Aorta (tissue), 5 donors: ENCODE measurements at regions not wholly inside any gene's neighbourhood (a gene's known extent, or its start where the extent isn't known, plus 50 kb on each side); places are given as distances from the start of the nearest gene placed in this dataset.

Source experiments
- ATAC-seq: fragments of 200-7000 bp; cut with Tn5 transposase; one replicate; pipeline ENCODE4 v1.9.1; 2022; ENCODE audit warnings: moderate library complexity; ENCODE audit not compliant: low FRiP score
- DNase-seq, 2 donors: peaks; one replicate each; pipeline ENCODE4 v3.0.0-alpha.2; 2020
- H3K27ac ChIP-seq, 2 donors: one replicate each; pipeline ENCODE4 v1.5.1; 2013; ENCODE audit warnings: low read length in 2 of 2, mild to moderate bottlenecking in 2 of 2, moderate library complexity in 2 of 2, control low read depth in 1 of 2, inconsistent platforms in 1 of 2, low read depth in 1 of 2
- H3K27me3 ChIP-seq, 2 donors: one replicate each; pipeline ENCODE4 v1.6.1; 2013; ENCODE audit warnings: control low read depth in 1 of 2, low read length in 1 of 2, mild to moderate bottlenecking in 1 of 2, moderate library complexity in 1 of 2; ENCODE audit not compliant: insufficient read depth in 2 of 2, control insufficient read depth in 1 of 2
- H3K36me3 ChIP-seq, 2 donors: one replicate each; pipeline ENCODE4 v1.6.1; 2013; ENCODE audit warnings: control low read depth in 1 of 2, low read length in 1 of 2, mild to moderate bottlenecking in 1 of 2; ENCODE audit not compliant: insufficient read depth in 2 of 2, control insufficient read depth in 1 of 2
- H3K4me1 ChIP-seq, 2 donors: one replicate each; pipeline ENCODE4 v1.6.1; 2013; ENCODE audit warnings: low read length in 2 of 2, control low read depth in 1 of 2, mild to moderate bottlenecking in 1 of 2, moderate library complexity in 1 of 2; ENCODE audit not compliant: insufficient read depth in 2 of 2, control insufficient read depth in 1 of 2
- H3K4me3 ChIP-seq, 2 donors: one replicate each; pipeline ENCODE4 v1.5.1; 2013; ENCODE audit warnings: low read length in 2 of 2, control low read depth in 1 of 2, mild to moderate bottlenecking in 1 of 2
- H3K9me3 ChIP-seq: one replicate; pipeline ENCODE4 v1.6.1; 2013; ENCODE audit warnings: mild to moderate bottlenecking, low read length; ENCODE audit not compliant: control insufficient read depth
- WGBS, 2 donors: extraction: QIAGEN DNeasy Blood & Tissue Kit; methylation state at CpG; one replicate each; pipeline ENCODE4 v1.1.7; 2013; 5-methylcytosine and 5-hydroxymethylcytosine counted together
- intact Hi-C, 2 donors: fragments of 100-400 bp; cut with DNase I; formaldehyde crosslinking; loops; one replicate each; pipeline versions ENCODE4 v1.14.2 to v1.15.0; 2022
- donor health status: healthy with polysubstance abuse.
- donor health status: Bipolar disorder and iron deficiency.
- donor health status: DM: no; HTN: no; CAD: no.
- donor health status: DM: no; HTN: no; CAD: no.
- donor health status: DM: yes; HTN: yes; CAD: no.

GRCh38 chr10:2263561-2263960 lies 526.2 kb upstream of the ADARB2 start:
- intact Hi-C loops = no loop called here
- H3K27ac ChIP-seq = no peak overlapping the region
- no peak for ATAC-seq
- no peaks in the 10 kb centered on the region for H3K36me3 ChIP-seq
- no peak for DNase-seq
- H3K4me1 ChIP-seq = no peaks in the 10 kb centered on the region
- H3K9me3 ChIP-seq = peaks cover 6% of the 10 kb centered on the region
- H3K27me3 ChIP-seq = no peaks in the 10 kb centered on the region
- H3K4me3 ChIP-seq = no peak overlapping the region

GRCh38 chr10:2262878-2263277 lies 525.6 kb upstream of the ADARB2 start:
- DNase-seq = no peak
- Histone ChIP-seq H3K9me3 (peaks cover 6% of the 10 kb centered on the region), H3K4me3 (no peak overlapping the region), H3K36me3 (no peaks in the 10 kb centered on the region), H3K27ac (no peak overlapping the region), H3K27me3 (no peaks in the 10 kb centered on the region), H3K4me1 (no peaks in the 10 kb centered on the region)
- ATAC-seq = no peak
- intact Hi-C loops = no loop called here
- 85 to 90% methylated on average over 4 of the region's 4 CpGs for WGBS, 2 donors

- no peak for ATAC-seq
- no peak for DNase-seq
- Histone ChIP-seq H3K27ac (no peak overlapping the region), H3K27me3 (no peaks in the 10 kb centered on the region), H3K4me3 (no peak overlapping the region), H3K9me3 (peaks cover 6% of the 10 kb centered on the region), H3K4me1 (no peaks in the 10 kb centered on the region), H3K36me3 (no peaks in the 10 kb centered on the region)
- 61 to 67% methylated on average over 2 of the region's 2 CpGs for WGBS, 2 donors
- intact Hi-C loops = no loop called here
Measured at GRCh38 chr10:2262333-2262732, 525.0 kb upstream of the ADARB2 start.

- 77 to 79% methylated on average over 7 of the region's 7 CpGs for WGBS, 2 donors
- no peak for DNase-seq
- no peaks in the 10 kb centered on the region for H3K27me3 ChIP-seq
- no peaks in the 10 kb centered on the region for H3K36me3 ChIP-seq
- H3K9me3 ChIP-seq = peaks cover 4% of the 10 kb centered on the region
- no peak overlapping the region for H3K27ac ChIP-seq
- intact Hi-C loops = no loop called here
- no peak for ATAC-seq
- H3K4me3 ChIP-seq = no peak overlapping the region
- no peaks in the 10 kb centered on the region for H3K4me1 ChIP-seq
Measured at GRCh38 chr10:2256241-2256640, 518.9 kb upstream of the ADARB2 start.

GRCh38 chr10:2252096-2252495 lies 514.8 kb upstream of the ADARB2 start:
- Histone ChIP-seq H3K9me3 (peaks cover 1% of the 10 kb centered on the region), H3K27me3 (no peaks in the 10 kb centered on the region), H3K27ac (no peak overlapping the region), H3K4me3 (no peak overlapping the region), H3K36me3 (no peaks in the 10 kb centered on the region), H3K4me1 (no peaks in the 10 kb centered on the region)
- no peak for DNase-seq
- no peak for ATAC-seq
- intact Hi-C loops = no loop called here
- WGBS, 2 donors = 3 to 19% methylated on average over 6 of the region's 6 CpGs

GRCh38 chr10:2251631-2252030 lies 514.3 kb upstream of the ADARB2 start:
- ATAC-seq (no peak), DNase-seq (no peak)
- H3K9me3 ChIP-seq = peaks cover 3% of the 10 kb centered on the region
- H3K4me1 ChIP-seq = no peaks in the 10 kb centered on the region
- H3K36me3 ChIP-seq = no peaks in the 10 kb centered on the region
- H3K4me3 ChIP-seq = no peak overlapping the region
- intact Hi-C loops = no loop called here
- no peak overlapping the region for H3K27ac ChIP-seq
- WGBS, 2 donors = 7 to 11% methylated on average over 8 of the region's 8 CpGs
- H3K27me3 ChIP-seq = no peaks in the 10 kb centered on the region

- WGBS, 2 donors = 80 to 83% methylated on average over 5 of the region's 5 CpGs
- ATAC-seq (no peak), DNase-seq (no peak)
- intact Hi-C loops = no loop called here
- Histone ChIP-seq H3K4me1 (no peaks in the 10 kb centered on the region), H3K36me3 (no peaks in the 10 kb centered on the region), H3K27ac (no peak overlapping the region), H3K9me3 (peaks cover 5% of the 10 kb centered on the region), H3K4me3 (no peak overlapping the region), H3K27me3 (no peaks in the 10 kb centered on the region)
Measured at GRCh38 chr10:2246747-2247146, 509.4 kb upstream of the ADARB2 start.

GRCh38 chr10:2245580-2245979 lies 508.3 kb upstream of the ADARB2 start:
- Histone ChIP-seq H3K36me3 (no peaks in the 10 kb centered on the region), H3K4me3 (no peak overlapping the region), H3K27me3 (no peaks in the 10 kb centered on the region), H3K27ac (no peak overlapping the region), H3K4me1 (no peaks in the 10 kb centered on the region), H3K9me3 (peaks cover 6% of the 10 kb centered on the region)
- 93 to 95% methylated on average over 5 of the region's 5 CpGs for WGBS, 2 donors
- intact Hi-C loops = no loop called here
- ATAC-seq = no peak
- DNase-seq = no peak

- Histone ChIP-seq H3K36me3 (no peaks in the 10 kb centered on the region), H3K27ac (no peak overlapping the region), H3K27me3 (no peaks in the 10 kb centered on the region), H3K4me3 (no peak overlapping the region), H3K4me1 (no peaks in the 10 kb centered on the region), H3K9me3 (peaks cover 6% of the 10 kb centered on the region)
- intact Hi-C loops = no loop called here
- ATAC-seq (no peak), DNase-seq (no peak)
- WGBS, 2 donors = 67 to 72% methylated on average over 12 of the region's 12 CpGs
Measured at GRCh38 chr10:2244471-2244870, 507.1 kb upstream of the ADARB2 start.
